NCI-H2227 (cell line): ENCODE measurements at regions not wholly inside any gene's neighbourhood (a gene's known extent, or its start where the extent isn't known, plus 50 kb on each side); places are given as distances from the start of the nearest gene placed in this dataset.
"Not testable (repeated sequence)": the region's sequence is repeated elsewhere in the genome, so short reads cannot be mapped to it uniquely, and the experiment has no call there.

Source experiments
- DNase-seq: peaks from one replicate; lab custom pipeline; 2025; ENCODE audit not compliant: unreplicated experiment; lab: John Stamatoyannopoulos, UW

DNA sequence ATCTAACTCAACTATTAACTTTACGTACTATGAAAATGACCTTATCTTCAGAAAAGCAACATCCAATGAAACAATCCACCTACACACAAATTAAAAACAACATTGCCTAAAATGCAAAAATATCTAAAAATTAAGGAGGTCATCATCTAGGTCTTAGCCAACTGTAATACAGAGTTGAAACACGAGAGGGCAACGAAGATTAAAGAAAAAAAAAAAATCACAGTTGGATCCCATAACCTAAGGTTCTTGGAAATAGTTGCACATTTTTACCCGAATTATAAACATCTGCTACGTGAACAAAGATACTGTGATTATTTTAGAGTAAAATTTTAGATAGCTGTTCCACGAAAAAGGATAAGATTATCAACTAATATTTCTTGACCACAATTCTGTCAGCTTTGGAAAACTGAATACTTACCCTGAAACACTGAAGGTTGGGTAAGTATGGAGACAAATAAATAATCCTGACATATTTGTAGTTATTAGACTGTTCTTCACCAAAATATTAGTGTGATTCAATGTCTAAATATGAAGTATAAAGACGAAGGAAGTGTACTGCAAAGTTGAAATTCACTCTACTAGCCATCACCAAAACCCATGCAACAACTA is 88.0 kb upstream of the AK4 start:
- DNase-seq: peak; percentile 46

DNA sequence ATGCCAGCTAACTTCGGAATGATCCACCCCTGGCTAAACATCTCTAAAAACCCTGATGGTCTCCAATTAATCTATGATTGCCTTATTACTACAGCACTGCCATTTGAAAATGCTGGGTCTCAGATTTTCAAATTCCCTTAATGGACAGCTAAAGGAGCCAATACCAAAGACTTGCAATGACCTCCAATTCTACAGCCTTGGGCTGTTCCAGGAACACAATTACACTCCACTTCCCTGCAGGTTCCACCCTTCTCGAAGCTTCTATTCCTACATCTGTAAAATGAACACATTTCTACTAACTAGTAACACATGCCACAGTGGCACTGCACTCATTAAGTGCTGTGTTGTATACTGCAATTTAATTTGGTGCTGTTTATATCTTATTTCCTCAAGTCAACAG is 85.7 kb upstream of the AK4 start:
- DNase-seq: no peak

DNA sequence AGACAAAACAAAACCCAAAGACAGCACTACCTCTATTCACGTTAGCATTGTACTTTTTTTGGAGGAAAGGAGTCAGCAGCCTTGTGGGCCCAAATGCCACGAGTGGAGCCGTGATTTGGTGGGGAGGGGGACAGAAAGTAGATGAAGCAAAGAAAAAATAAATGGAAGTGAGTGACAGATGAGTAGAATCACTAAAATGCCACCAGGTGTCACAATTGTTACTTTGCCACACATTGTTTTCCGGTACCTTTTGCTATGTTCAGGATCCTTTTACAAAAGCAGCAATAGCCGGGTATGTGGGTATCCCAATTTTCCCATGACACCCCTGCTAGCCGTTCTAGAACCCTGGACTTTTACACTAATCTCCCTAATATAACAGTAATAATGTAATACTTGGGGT is 85.0 kb upstream of the AK4 start:
- DNase-seq: no peak

DNA sequence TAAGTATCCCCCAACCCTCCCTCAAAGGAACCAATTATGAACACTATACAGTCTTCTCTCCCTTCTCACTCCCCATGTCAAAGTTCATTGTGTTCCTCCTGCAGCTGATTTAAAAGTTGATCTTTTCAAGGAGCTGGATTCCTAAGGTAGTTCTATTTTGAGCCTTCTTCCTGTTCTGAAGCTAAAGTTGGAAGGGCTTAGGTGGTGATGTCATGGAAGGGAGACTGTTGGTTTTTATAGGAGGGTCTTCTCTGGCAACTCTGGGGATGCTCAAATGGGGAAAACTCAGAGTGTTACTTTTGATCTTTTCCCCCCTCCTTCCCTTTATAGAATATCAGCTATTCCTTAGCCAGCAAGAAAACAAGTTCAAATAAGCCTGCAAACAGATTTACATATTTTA is 83.0 kb upstream of the AK4 start:
- no peak for DNase-seq

DNA sequence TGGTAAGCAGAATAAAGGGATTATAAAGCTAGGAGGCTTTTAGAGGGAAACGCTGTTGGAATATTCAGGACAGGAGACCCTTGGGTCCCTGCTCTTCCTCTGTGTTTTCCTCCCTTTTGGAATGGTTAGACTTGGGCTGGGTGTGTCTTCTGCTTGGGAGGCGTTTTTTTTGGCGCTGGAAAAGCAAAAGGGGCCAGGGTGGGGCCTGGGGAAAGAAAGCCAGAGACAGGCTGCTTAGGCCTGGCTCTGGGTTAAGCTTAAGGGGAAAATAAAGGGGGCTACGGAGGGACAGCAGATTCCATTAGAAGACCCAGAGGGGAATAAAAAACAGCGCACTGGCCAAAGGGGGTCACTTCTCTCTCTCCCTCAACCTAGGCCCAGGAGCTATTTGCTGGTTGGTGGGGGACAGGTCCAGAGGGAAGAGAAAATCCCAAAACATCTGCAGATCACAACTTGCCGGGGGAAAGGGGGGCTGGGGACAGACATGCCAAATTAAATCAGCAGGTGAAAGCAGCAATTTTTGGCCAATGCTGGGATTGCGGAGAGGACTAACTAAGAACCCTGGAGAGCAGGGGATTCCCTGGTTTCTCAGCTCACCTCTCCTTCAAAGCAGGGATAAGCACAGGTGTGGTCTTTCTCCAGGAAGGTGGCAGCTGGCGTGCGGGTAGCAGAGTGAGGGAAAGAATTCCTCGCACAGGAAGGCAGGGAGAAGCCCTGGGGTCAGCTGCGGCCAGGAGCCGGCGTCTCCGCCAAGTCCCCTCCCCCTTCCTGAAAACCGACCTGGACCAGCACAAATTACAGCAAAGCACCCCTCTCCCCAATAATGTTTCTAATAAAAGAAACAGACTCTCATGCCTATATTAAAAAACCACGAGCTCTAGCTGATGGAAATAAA is 82.2 kb upstream of the AK4 start:
- DNase-seq: no peak

DNA sequence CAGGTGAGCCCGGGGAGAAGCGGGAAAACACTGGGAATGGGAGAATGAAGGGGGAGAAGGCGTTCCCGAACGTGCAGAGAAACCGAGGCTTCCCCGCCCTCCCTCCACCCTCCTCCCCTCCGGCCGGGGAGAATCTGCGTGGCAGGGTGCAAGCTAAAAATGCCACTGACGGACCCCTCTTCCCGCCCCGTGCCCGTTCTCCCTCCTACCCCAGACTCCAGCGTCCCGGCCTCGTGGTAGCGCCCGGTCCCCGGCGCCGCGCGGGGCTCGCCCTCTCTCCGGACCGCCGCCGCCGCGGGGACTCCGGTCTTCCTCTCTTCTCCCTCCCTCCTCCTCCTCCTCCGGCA is 81.6 kb upstream of the AK4 start:
- peak; percentile 45 for DNase-seq

DNA sequence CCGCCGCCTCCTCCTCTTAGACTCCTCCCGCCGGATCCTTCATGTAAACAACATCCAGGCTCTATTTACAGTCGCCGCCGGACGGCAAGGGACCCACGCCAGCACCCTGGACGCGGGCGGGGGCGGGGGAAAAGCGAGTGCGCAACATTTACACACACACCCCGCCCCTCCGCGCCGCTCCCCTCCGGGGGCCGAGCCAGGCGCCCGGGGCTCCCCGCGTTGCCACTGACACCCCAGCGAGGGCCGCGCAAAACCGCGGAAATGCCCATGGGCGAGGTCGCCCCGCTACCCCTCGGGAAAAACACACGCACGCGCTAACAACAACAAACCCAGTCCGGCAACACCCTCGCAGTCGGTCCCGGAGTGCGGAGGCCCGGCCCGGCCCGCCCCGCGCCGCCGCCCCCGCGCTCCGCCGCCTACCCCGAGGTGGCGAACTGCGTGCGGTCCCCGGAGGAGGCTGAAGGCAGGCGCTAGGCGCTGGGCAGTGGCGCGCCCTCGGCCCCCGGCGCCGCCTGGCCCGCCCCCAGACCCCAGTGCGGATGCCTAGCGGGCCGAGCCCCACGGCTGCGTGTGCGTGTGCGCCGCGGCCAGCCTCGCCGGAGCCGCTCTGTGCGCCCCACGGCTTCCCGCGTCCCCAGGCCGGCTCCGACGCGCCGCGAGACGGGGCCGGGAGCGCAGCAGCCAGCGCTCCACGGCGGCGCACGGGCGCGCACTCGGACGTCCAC is 81.1 kb upstream of the AK4 start:
- DNase-seq: peak; percentile 78

DNA sequence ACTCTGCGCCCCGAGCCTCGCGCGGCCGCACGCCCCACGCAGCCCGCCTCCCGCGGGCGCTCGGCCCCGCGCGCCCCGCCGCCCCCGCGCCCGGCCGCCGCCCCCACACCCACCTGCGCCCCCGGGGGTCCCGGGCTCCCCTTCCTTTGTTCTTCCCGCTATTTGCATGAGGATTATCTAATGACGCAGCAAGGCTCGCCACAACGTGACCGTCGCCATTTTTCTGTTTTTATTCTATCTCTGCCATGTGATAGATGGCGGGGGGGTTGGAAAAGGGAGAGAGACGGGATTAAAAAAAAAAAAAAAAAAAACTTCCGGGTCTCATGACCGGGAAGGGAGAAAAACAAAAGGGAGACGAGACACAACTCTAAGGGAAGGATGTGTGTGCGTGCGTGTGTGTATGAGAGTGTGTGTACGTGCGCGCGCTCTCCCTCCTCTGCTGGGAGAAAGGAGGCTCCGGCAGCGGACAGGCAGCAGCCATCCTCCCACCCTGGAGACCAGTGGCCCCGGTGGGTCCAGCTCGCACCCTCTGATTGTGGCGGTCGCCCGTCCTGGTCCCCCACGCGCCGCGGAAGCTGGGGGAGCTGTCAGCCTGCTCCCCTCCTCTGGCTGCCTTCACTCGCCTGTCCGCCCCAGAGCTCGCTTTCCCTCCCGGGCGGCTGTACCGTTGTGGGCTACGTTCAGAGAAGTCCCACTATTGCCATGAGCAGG is 80.4 kb upstream of the AK4 start:
- peak; percentile 89 for DNase-seq

DNA sequence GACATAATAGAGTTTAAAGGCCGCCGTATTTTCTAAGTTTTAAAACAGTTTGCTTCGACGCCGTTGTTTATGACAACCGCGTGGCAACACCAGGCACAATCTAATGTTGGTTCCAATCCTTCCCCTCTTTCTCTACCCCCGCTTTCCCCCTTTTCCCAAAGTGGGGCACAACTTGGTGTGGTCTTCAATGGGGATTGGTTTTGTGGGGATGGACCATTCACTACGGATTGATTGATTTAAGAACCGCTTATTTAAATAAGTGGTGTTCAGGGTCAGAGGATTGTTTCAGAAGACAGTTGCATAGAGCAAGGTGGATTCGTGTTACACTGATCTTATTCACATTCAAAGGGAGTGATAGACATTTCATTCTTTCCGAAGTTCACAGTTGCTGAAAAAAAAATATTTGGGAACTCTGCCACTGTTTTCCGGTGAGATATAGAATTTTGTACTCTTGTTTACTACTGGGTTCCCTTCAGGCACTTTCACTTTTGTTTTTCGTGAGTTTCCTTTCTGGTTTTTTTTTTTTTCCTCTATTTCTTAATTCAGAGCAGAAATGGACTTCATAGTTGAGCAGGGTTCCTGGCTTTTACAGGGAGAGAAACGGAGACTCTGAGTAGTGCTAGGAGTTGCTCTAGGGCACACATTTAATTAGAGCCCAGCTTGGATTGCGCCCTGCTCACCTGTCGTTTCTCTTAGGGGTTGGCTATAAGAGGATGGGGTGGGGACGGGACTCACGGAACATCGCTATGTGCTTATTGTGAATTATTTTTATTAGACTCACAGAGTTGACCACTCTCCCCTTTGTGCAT is 79.6 kb upstream of the AK4 start:
- DNase-seq: no peak

DNA sequence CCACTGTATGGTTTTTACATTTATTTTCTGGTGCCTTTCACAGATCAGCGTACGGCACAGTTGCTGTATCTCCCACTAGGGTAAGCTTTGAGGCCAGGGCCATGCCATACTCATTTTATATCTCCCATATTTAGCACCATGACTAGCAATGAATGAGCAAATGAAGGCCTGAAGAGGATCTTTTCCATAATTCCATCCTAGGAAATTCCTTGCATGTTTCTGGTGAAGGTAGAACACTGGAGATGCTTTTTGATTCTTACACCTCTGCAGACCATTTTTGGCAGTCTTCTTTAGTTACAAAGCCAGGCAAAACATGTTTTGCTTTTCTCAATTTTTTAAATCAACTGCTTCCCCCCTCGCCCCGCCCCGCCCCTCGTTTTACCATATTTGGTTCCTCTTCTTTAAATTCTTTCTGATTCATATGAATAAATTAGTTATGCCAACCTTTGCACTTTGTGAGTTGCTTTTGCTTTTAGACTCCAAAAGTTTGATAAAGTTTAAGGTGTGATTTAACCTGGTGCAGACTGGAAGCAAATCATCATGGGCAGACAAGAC is 78.9 kb upstream of the AK4 start:
- DNase-seq: no peak

DNA sequence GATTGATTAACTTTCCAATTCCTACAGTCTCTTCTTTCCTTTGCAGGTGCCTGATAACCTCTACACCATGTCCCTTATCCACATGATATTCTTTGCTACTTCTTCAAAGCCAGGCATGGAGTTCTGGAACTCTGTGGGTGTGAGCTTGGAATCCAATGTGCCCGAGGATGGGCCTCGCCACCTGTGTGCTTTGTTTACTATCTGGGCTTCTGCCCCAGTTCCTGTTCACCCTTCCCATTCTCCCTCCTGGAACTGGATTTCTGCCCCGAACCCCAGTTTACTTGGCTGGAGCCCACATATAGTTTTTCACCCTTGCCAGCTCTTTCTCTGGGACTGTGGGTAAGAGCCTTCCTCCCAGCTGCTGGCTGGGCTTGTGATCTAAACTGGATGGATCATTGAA is 75.2 kb upstream of the AK4 start:
- no peak for DNase-seq

DNA sequence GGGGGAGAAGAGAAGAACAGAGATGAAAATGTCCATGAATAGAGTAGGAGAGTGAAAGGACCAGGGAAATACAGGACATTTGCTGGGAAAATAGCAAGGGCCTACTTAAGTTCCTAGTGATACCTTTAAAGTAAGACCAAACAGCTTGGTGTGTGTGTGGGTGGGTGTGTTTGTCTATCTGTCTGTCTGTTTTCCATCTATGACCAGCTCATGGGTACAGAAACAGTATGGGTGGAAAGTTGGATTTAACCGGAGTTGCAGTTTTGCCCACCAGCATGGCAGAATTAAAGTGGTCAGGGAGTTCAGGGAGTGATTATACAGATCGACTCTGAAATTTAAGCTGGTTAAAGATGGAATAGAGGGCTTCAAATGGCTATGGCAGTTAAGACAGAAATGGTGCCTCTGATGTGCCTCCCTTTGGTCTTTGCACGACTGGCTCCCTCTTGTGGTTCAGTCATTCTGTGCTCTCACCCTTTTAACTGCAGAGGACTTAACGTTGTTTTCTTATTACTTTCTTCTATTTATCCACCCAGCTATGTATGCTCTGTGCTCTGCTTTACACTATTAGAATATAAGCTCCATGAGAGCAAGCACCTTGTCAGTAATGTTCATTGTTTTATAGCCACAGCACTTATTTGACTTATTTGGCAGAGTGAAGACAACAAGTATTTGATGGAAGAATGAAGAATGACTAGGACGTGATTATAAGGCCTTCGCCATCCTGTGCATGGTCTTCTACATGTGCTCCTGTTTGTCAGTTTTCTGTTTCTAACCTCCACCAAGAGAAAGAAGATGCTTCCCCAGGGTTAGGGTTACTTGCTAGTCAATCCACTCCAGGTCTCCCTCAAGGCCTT is 72.7 kb upstream of the AK4 start:
- DNase-seq: peak; percentile 65

DNA sequence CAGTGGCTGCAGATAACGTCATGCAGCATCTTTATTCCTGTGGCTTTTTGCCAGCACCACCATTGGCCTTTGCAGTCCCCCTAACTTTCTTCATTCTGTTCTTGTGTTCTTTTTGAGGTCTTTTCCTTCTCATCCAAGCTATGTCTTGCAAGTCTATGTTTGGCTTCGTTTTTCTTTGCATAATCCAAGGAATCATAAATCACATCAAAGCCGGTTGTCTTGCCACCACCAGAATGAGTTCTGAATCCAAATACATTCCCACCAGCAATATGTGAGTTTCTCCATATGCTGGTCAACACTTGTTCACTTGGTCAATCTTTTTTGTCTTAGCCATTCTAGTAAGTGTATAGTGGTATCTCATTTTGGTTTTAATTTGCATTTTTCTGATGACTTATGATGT is 70.6 kb upstream of the AK4 start:
- no peak for DNase-seq

DNA sequence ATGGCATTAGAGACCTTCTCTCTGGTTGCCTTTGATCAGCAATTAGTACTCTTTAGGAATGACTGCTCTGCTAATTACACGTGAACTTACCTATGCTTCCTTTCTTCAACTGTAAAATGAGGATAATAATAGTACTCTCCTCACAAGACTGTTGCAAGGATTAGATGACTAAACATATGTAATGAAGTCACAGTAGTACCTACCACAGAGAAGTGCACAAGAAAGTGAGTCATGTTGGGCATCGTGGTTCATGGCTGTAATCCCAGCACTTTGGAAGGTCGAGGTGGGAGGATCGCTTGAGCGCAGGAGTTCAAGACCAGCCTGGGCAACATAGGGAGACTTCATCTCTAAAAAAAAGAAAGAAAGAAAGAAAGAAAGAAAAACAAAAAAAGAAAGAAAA is 68.1 kb upstream of the AK4 start:
- DNase-seq: no peak

DNA sequence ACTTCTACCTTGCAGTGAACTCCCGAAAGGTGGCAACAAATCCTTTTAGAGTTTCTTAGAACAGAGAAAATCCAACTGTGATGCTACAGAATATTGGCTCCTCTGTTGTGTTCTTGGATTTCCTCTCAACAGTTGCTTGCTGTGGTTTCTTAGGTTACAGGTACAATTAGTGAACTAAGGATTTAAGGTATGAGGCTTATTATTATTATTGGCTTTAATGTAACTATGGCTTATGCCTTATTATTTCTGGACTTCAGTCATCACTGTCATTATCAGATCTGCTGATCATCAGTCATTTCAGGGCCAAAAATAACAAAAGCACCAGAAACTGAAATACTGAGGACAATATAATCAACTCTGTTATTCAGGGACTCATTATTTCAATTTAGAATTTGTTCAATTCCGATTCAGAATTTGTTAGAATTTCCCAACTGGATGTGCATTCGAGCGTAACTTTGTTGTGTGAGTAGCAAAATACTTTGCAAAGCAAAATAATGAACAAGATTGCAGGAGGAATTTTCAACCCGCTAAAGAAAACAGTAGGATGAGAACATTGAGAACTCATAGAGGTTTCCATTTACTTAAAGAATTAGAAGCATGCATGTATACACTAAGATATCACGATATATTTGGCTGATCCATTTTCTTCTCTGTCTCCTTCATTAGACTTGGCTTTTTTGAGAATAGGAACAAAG is 65.5 kb upstream of the AK4 start:
- no peak for DNase-seq

DNA sequence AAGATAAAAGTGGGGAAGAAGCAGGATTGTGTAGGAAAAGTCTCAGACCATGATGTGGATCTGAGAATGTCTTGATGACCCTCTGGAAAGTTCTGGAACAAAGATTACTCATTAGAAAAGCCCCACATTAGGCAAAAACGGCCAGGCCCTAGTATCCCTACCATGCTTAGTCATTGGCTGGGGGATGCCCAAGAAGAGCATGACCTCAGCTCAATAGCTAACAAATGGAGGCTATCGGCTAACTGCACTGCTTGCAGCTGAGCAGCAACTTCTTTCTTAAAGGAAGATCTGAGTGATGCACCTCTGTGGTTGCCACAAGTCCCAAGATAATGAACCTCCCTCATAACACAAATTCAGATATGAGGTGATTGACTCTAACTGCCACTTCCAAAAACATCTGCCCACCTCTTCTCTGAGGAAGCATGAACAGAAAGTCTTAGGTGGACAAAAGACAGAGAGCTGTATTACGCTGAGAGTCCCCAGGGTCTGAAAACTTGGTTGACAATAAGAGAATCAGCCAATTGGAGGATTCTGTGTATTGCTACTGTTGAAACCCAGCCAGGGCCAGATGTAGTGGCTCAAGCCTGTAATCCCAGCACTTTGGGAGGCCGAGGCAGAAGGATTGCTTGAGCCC is 64.6 kb upstream of the AK4 start:
- DNase-seq: no peak

DNA sequence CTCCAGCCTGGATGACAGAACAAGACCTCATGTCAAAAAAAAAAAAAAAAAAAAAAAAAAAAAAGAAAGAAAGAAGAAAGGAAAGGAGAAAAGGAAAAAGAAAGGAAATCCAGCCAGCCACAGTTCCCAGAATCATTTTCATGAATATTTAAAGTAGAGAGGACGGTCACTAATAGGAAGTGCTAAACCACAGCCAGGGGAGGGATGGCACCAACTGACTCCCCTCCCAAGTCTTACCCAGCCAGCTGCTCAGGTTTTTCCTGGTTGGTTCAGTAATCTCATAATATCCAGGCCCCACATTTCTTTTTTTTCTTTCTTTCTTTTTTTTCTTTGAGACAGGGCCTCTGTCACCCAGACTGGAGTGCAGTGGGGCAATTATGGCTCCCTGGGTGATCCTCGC is 63.9 kb upstream of the AK4 start:
- DNase-seq: no peak

DNA sequence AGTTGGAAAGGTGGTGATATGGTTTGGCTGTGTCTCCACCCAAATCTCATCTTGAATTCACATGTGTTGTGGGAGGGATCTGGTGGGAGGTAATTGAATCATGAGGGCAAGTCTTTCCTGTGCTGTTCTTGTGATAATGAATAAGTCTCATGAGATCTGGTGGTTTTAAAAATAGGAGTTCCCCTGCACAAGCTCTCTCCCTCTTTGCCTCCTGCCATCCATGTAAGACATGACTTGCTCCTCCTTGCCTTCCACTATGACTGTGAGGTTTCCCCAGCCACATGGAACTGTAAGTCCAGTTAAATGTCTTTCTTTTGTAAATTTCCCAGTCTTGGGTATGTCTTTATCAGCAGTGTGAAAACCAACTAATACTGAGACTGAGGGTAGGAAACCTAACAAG is 60.5 kb upstream of the AK4 start:
- not testable (repeated sequence) for DNase-seq
